PC-3 (cell line): ENCODE measurements at regions not wholly inside any gene's neighbourhood (a gene's known extent, or its start where the extent isn't known, plus 50 kb on each side); places are given as distances from the start of the nearest gene placed in this dataset.

Experiments used
- ATAC-seq: fragments of 200-7000 bp; cut with Tn5 transposase; 2 replicates; pipeline ENCODE4 v1.9.1; 2020; ENCODE audit warnings: mild to moderate bottlenecking, moderate library complexity
- BruUV-seq: library from RNA; stranded (reverse); fragments of 400-500 nt; replicated peaks from 2 replicates; lab custom pipeline; 2021; lab: Mats Ljungman, UMichigan
- CTCF ChIA-PET: fragments of 300-600 bp; sonication (Branson Sonifier 250); formaldehyde crosslinking; loops from one replicate; lab custom pipeline; 2022; ENCODE audit warnings: antibody characterized with exemption; lab: Charles Lee
- POLR2A ChIA-PET: fragments of 300-600 bp; sonication (Branson Sonifier 250); formaldehyde crosslinking; loops from one replicate; lab custom pipeline; 2022; ENCODE audit warnings: antibody characterized with exemption; ENCODE audit not compliant: unreplicated experiment; lab: Charles Lee
- DNase-seq: peaks from one replicate; pipeline ENCODE4 v3.0.0-alpha.2; 2015
- H2AFZ ChIP-seq: fragments of 300-600 bp; sonication (generic); 2 replicates; pipeline ENCODE4 v1.6.0; 2016; ENCODE audit warnings: antibody characterized with exemption, low read length
- H3F3A ChIP-seq: fragments of 300-600 bp; sonication (generic); one replicate; pipeline ENCODE4 v1.6.0; 2017; ENCODE audit warnings: antibody characterized with exemption, low read length, control low read depth, mild to moderate bottlenecking; ENCODE audit not compliant: unreplicated experiment
- H3K27ac ChIP-seq: fragments of 300-600 bp; sonication (generic); 2 replicates; pipeline ENCODE4 v1.5.1; 2016; ENCODE audit warnings: mild to moderate bottlenecking, low read length
- H3K27me3 ChIP-seq: fragments of 300-600 bp; sonication (generic); 2 replicates; pipeline ENCODE4 v1.6.1; 2016; ENCODE audit warnings: low read length, mixed read lengths
- H3K36me3 ChIP-seq: fragments of 300-600 bp; sonication (generic); 2 replicates; pipeline ENCODE4 v1.6.1; 2016; ENCODE audit warnings: low read depth, mixed run types, low read length, mixed read lengths
- H3K4me1 ChIP-seq: fragments of 300-600 bp; sonication (generic); 2 replicates; pipeline ENCODE4 v1.5.1; 2016; ENCODE audit warnings: low read length; ENCODE audit not compliant: insufficient read depth
- H3K4me2 ChIP-seq: fragments of 300-600 bp; sonication (generic); 2 replicates; pipeline ENCODE4 v1.6.0; 2016; ENCODE audit warnings: low read length
- H3K4me3 ChIP-seq: fragments of 300-600 bp; sonication (generic); 2 replicates; pipeline ENCODE4 v1.5.1; 2016; ENCODE audit warnings: mild to moderate bottlenecking, low read length, mixed read lengths
- H3K79me2 ChIP-seq: fragments of 300-600 bp; sonication (generic); 2 replicates; pipeline ENCODE4 v1.6.1; 2017; ENCODE audit warnings: low read length, mixed read lengths
- H3K9ac ChIP-seq: fragments of 300-600 bp; sonication (generic); 2 replicates; pipeline ENCODE4 v1.6.0; 2016; ENCODE audit warnings: mild to moderate bottlenecking, low read length
- H3K9me2 ChIP-seq: fragments of 300-600 bp; sonication (generic); replicated peaks from 2 replicates; pipeline ENCODE4 v1.6.1; 2016; ENCODE audit warnings: mixed run types, low read length, mixed read lengths
- H3K9me3 ChIP-seq: fragments of 300-600 bp; sonication (generic); 2 replicates; pipeline ENCODE4 v1.6.1; 2016; ENCODE audit warnings: low read length, mixed read lengths
- H4K20me1 ChIP-seq: fragments of 300-600 bp; sonication (generic); 2 replicates; pipeline ENCODE4 v1.6.1; 2016; ENCODE audit warnings: low read length, mixed read lengths
- CTCF ChIP-seq: fragments of 300-600 bp; sonication (generic); conservative IDR thresholded peaks from 2 replicates; pipeline ENCODE4 v1.5.1; 2017; ENCODE audit warnings: antibody characterized with exemption, low read depth, mild to moderate bottlenecking, low read length
- EZH2 ChIP-seq: fragments of 300-600 bp; sonication (generic); IDR thresholded peaks from one replicate; pipeline ENCODE4 v1.6.1; 2017; ENCODE audit warnings: antibody characterized with exemption, mild to moderate bottlenecking, low read length; ENCODE audit not compliant: unreplicated experiment
- EZH2phosphoT487 ChIP-seq: fragments of 300-600 bp; sonication (generic); IDR thresholded peaks from 2 replicates; pipeline ENCODE4 v1.6.1; 2018; ENCODE audit warnings: mild to moderate bottlenecking, antibody characterized with exemption, low read length, borderline replicate concordance
- intact Hi-C: fragments of 100-400 bp; cut with micrococcal nuclease; formaldehyde crosslinking; loops from 2 replicates; pipeline ENCODE4 v1.9.0; 2023

- POLR2A ChIA-PET: no interaction called here
- intact Hi-C loops: no loop called here
Observed at GRCh38 chr2:14344355-14344754, 288.2 kb upstream of the LRATD1 start.

GRCh38 chr2:14348247-14348646 is 284.3 kb upstream of the LRATD1 start:
- Histone ChIP-seq H3K4me1 (no peaks in the 10 kb centered on the region), H4K20me1 (no peaks in the 10 kb centered on the region), H3K79me2 (no peaks in the 10 kb centered on the region), H3F3A (no peaks in the 10 kb centered on the region), H3K4me2 (no peak overlapping the region), H3K9me3 (no peaks in the 10 kb centered on the region), H3K27ac (no peak overlapping the region), H3K36me3 (no peaks in the 10 kb centered on the region), H3K9me2 (no peaks in the 10 kb centered on the region), H3K27me3 (no peaks in the 10 kb centered on the region), H2AFZ (no peak overlapping the region), H3K9ac (no peak overlapping the region), H3K4me3 (no peak overlapping the region)
- DNase-seq: no peak
- no peak for ATAC-seq
- CTCF ChIA-PET: no interaction called here
- intact Hi-C loops: no loop called here
- POLR2A ChIA-PET: no interaction called here
- no peak for TF ChIP-seq CTCF
- no peak for TF ChIP-seq EZH2phosphoT487
- TF ChIP-seq EZH2: no peak
- BruUV-seq: no TSS peak

More at GRCh38 chr2:14344355-14344754, 288.2 kb upstream of the LRATD1 start:
- Histone ChIP-seq H3F3A (no peaks in the 10 kb centered on the region), H3K9me2 (no peaks in the 10 kb centered on the region), H3K4me2 (no peak overlapping the region), H3K9me3 (no peaks in the 10 kb centered on the region), H3K27ac (no peak overlapping the region), H3K9ac (no peak overlapping the region), H3K4me3 (no peak overlapping the region), H3K27me3 (no peaks in the 10 kb centered on the region), H2AFZ (no peak overlapping the region), H4K20me1 (no peaks in the 10 kb centered on the region), H3K79me2 (no peaks in the 10 kb centered on the region), H3K36me3 (no peaks in the 10 kb centered on the region), H3K4me1 (no peaks in the 10 kb centered on the region)
- DNase-seq: peak; percentile 15
- no peak for ATAC-seq
- no TSS peak for BruUV-seq
- TF ChIP-seq CTCF (no peak), EZH2 (no peak), EZH2phosphoT487 (no peak)
- CTCF ChIA-PET: no interaction called here

- no peaks in the 10 kb centered on the region for H3K36me3 ChIP-seq
Observed at GRCh38 chr2:14350856-14351255, 281.7 kb upstream of the LRATD1 start.

More at GRCh38 chr2:14350856-14351255, 281.7 kb upstream of the LRATD1 start:
- H3F3A ChIP-seq: no peaks in the 10 kb centered on the region
- ATAC-seq: no peak
- no TSS peak for BruUV-seq
- no peak overlapping the region for H3K4me2 ChIP-seq
- DNase-seq: no peak
- H3K9me2 ChIP-seq: no peaks in the 10 kb centered on the region
- H3K4me3 ChIP-seq: no peak overlapping the region
- POLR2A ChIA-PET: no interaction called here
- no peak overlapping the region for H3K9ac ChIP-seq
- H3K79me2 ChIP-seq: no peaks in the 10 kb centered on the region
- H3K27ac ChIP-seq: no peak overlapping the region
- no peaks in the 10 kb centered on the region for H3K9me3 ChIP-seq
- no peak overlapping the region for H2AFZ ChIP-seq
- intact Hi-C loops: no loop called here
- no peaks in the 10 kb centered on the region for H3K27me3 ChIP-seq
- CTCF ChIA-PET: no interaction called here
- TF ChIP-seq EZH2 (no peak), CTCF (no peak), EZH2phosphoT487 (no peak)
- H3K4me1 ChIP-seq: no peaks in the 10 kb centered on the region
- no peaks in the 10 kb centered on the region for H4K20me1 ChIP-seq
